GM18519 (cell line): ENCODE measurements at regions not wholly inside any gene's neighbourhood (a gene's known extent, or its start where the extent isn't known, plus 50 kb on each side); places are given as distances from the start of the nearest gene placed in this dataset.

Experiments used
- ATAC-seq: cut with Tn5 transposase; IDR thresholded peaks from one replicate; pipeline ENCODE4 v1.9.1; 2021; ENCODE audit warnings: mild to moderate bottlenecking, moderate library complexity; ENCODE audit not compliant: unreplicated experiment, low FRiP score

- no peak for ATAC-seq
Observed at GRCh38 chr13:74825152-74825937, 656.6 kb downstream of the TBC1D4 start.

GRCh38 chr13:74820809-74821208 is 661.2 kb downstream of the TBC1D4 start:
- ATAC-seq: no peak

- ATAC-seq: no peak
Observed at GRCh38 chr13:74819549-74819948, 662.4 kb downstream of the TBC1D4 start.

- no peak for ATAC-seq
Observed at GRCh38 chr13:74816737-74817136, 665.2 kb downstream of the TBC1D4 start.

- no peak for ATAC-seq
Observed at GRCh38 chr13:74796157-74796556, 662.0 kb upstream of the KLF12 start.

GRCh38 chr13:74795526-74795925 is 661.3 kb upstream of the KLF12 start:
- ATAC-seq: no peak

- ATAC-seq: no peak
Observed at GRCh38 chr13:74794582-74794981, 660.4 kb upstream of the KLF12 start.

- ATAC-seq: no peak
Observed at GRCh38 chr13:74794147-74794546, 659.9 kb upstream of the KLF12 start.

GRCh38 chr13:74784959-74785358 is 650.8 kb upstream of the KLF12 start:
- ATAC-seq: no peak

GRCh38 chr13:74778946-74779345 is 644.7 kb upstream of the KLF12 start:
- ATAC-seq: no peak

GRCh38 chr13:74778087-74778486 is 643.9 kb upstream of the KLF12 start:
- no peak for ATAC-seq

- ATAC-seq: no peak
Observed at GRCh38 chr13:74774264-74774663, 640.1 kb upstream of the KLF12 start.

- no peak for ATAC-seq
Observed at GRCh38 chr13:74773248-74773647, 639.0 kb upstream of the KLF12 start.

- no peak for ATAC-seq
Observed at GRCh38 chr13:74771964-74772363, 637.8 kb upstream of the KLF12 start.

GRCh38 chr13:74770361-74770760 is 636.2 kb upstream of the KLF12 start:
- no peak for ATAC-seq

GRCh38 chr13:74769333-74769732 is 635.1 kb upstream of the KLF12 start:
- no peak for ATAC-seq

- ATAC-seq: no peak
Observed at GRCh38 chr13:74768521-74769085, 634.4 kb upstream of the KLF12 start.

GRCh38 chr13:74767050-74767449 is 632.8 kb upstream of the KLF12 start:
- ATAC-seq: no peak

- no peak for ATAC-seq
Observed at GRCh38 chr13:74765955-74766354, 631.8 kb upstream of the KLF12 start.

GRCh38 chr13:74761801-74762757 is 627.9 kb upstream of the KLF12 start:
- ATAC-seq: no peak

- no peak for ATAC-seq
Observed at GRCh38 chr13:74758188-74758587, 624.0 kb upstream of the KLF12 start.
